ENCODE measurements at regions not wholly inside any gene's neighbourhood (a gene's known extent, or its start where the extent isn't known, plus 50 kb on each side); places are given as distances from the start of the nearest gene placed in this dataset.

GRCh38 chr2:70391259-70391658, 89.4 kb upstream of the FAM136A start:
- no peak for TF ChIP-seq CTCF (IDR thresholded peaks at IDR 0.05)
- TF ChIP-seq EZH2 (IDR thresholded peaks at IDR 0.05): no peak
